ENCODE measurements at regions not wholly inside any gene's neighbourhood (a gene's known extent, or its start where the extent isn't known, plus 50 kb on each side); places are given as distances from the start of the nearest gene placed in this dataset.
"Not testable (repeated sequence)": the region's sequence is repeated elsewhere in the genome, so short reads cannot be mapped to it uniquely, and the experiment has no call there.

DNA sequence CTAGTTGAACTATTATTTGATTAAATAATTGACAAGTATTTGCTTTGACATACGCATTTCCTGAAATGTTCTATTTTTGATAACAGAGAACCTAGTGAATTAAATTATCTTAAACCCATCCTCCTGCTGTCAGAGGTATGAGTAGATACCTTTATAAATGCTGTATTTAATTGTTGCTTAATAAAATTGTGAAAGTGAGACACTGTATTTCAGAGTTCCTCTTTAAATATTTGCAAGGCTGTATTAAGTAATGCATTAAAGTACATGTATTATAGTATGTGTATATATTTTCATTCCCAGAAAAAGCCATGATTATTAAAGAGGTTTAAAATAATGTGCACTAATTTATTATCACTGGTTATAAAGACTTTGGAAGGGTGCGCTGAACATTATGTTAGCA is 483.8 kb downstream of the TFAP2B start:
- H3K9me3 ChIP-seq: no peaks in the 10 kb centered on the region
- TF ChIP-seq, protein P1, sequence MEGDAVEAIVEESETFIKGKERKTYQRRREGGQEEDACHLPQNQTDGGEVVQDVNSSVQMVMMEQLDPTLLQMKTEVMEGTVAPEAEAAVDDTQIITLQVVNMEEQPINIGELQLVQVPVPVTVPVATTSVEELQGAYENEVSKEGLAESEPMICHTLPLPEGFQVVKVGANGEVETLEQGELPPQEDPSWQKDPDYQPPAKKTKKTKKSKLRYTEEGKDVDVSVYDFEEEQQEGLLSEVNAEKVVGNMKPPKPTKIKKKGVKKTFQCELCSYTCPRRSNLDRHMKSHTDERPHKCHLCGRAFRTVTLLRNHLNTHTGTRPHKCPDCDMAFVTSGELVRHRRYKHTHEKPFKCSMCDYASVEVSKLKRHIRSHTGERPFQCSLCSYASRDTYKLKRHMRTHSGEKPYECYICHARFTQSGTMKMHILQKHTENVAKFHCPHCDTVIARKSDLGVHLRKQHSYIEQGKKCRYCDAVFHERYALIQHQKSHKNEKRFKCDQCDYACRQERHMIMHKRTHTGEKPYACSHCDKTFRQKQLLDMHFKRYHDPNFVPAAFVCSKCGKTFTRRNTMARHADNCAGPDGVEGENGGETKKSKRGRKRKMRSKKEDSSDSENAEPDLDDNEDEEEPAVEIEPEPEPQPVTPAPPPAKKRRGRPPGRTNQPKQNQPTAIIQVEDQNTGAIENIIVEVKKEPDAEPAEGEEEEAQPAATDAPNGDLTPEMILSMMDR (IDR thresholded peaks at IDR 0.05): no peak
- H3K4me3 ChIP-seq (ENCODE audit: low read depth in 1 of 2, low read length in 1 of 2): no peak overlapping the region
- H3K4me1 ChIP-seq (ENCODE audit: control insufficient read depth in 1 of 2, insufficient read depth in 1 of 2, low read depth in 1 of 2, low read length in 1 of 2): peaks cover 28 to 31% of the 10 kb centered on the region in 2 experiments
- H3K27ac ChIP-seq: peak overlapping the region; percentile 78
- H3K27me3 ChIP-seq: no peaks in the 10 kb centered on the region
- no peaks in the 10 kb centered on the region for H3K36me3 ChIP-seq

DNA sequence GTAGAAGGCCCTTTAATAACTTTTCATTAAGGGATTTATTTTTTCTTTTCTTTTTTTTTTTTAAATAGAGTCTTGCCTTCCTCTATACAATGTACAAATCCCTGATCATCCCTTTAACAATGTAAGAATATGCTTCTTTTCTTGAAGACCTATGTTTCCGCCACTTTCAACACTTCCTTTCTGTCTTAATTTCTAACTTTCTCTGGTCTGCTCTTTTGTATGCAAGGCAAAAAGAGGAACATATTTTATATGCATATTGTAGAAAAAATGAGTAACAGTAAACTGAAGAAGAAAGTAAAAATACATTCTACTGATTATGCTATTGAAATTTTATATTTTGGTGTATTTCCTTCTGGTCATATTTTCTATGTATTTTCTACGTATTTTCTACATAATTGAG is 484.7 kb downstream of the TFAP2B start:
- Histone ChIP-seq H3K27ac (peak overlapping the region; percentile 78), H3K4me1 (ENCODE audit: control insufficient read depth in 1 of 2, insufficient read depth in 1 of 2, low read depth in 1 of 2, low read length in 1 of 2) (peaks cover 28 to 31% of the 10 kb centered on the region in 2 experiments), H3K4me3 (ENCODE audit: low read depth in 1 of 2, low read length in 1 of 2) (peak overlapping the region; percentile 24 to 32), H3K27me3 (no peaks in the 10 kb centered on the region), H3K36me3 (no peaks in the 10 kb centered on the region), H3K9me3 (no peaks in the 10 kb centered on the region)
- TF ChIP-seq, protein P1 (IDR thresholded peaks at IDR 0.05): no peak

DNA sequence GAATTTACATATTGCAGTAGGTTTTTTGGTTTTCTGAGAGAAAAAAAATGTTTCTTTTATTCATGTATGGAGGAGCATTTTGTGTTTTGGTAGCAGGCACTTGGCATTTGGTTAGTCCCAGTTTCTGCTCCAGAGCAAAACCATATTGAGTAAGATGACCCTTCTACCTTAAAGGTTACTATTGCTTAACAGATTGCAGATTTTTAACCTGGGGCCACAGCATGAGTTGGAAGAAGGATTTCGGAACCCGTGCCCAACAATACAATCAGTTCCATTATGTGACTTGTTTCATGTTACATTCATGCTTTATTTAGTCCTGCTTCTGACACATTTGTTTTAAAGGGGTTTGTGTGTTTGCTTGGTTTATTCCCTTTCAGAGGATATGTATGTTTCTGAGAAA is 496.3 kb downstream of the TFAP2B start:
- no peaks in the 10 kb centered on the region for H3K27me3 ChIP-seq
- no peak overlapping the region for H3K27ac ChIP-seq
- no peaks in the 10 kb centered on the region for H3K4me1 ChIP-seq (ENCODE audit: control insufficient read depth in 1 of 2, insufficient read depth in 1 of 2, low read depth in 1 of 2, low read length in 1 of 2)
- TF ChIP-seq, protein P1 (IDR thresholded peaks at IDR 0.05): no peak
- H3K9me3 ChIP-seq: no peaks in the 10 kb centered on the region
- H3K36me3 ChIP-seq: no peaks in the 10 kb centered on the region
- H3K4me3 ChIP-seq (ENCODE audit: low read depth in 1 of 2, low read length in 1 of 2): no peak overlapping the region

DNA sequence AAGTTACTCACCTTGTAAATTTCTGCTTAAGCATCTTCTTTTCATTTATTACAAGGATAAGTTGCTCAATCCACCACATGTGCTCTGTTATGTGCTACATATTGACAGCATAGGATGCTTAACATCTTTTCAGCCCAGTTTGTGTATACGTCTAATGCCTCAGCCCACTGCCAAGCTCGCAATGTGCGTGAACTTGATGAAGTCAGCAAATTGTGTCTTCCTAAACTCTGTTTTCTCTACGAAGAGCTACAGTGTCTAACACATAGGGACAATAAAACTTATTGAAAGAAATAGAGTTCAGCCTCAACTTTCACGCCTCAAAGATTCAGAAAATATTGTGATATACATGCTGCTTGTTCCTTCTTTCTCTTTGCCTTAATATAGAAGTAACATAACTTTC is 500.0 kb downstream of the TFAP2B start:
- Histone ChIP-seq H3K4me3 (ENCODE audit: low read depth in 1 of 2, low read length in 1 of 2) (no peak overlapping the region), H3K27ac (no peak overlapping the region), H3K4me1 (ENCODE audit: control insufficient read depth in 1 of 2, insufficient read depth in 1 of 2, low read depth in 1 of 2, low read length in 1 of 2) (no peaks in the 10 kb centered on the region), H3K9me3 (no peaks in the 10 kb centered on the region), H3K27me3 (no peaks in the 10 kb centered on the region), H3K36me3 (no peaks in the 10 kb centered on the region)
- TF ChIP-seq, protein P1 (IDR thresholded peaks at IDR 0.05): no peak

DNA sequence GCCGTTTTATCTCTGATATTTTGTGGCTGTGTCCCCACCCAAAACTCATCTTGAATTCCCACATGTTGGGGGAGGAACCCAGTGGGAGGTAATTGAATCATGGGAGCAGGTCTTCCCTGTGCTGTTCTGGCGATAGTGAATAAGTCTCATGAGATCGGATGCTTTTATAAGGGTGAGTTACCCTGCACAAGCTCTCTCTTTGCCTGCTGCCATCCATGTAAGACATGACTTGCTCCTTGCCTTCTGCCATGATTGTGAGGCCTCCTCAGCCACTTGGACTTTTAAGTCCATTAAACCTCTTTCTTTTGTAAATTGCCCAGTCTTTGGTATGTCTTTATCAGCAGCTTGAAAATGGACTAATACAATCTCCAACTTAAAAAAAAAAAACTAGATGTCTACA is 502.8 kb downstream of the TFAP2B start:
- H3K36me3 ChIP-seq; H3K27me3 ChIP-seq; H3K4me1 ChIP-seq (ENCODE audit: control insufficient read depth in 1 of 2, insufficient read depth in 1 of 2, low read depth in 1 of 2, low read length in 1 of 2); H3K4me3 ChIP-seq (ENCODE audit: low read depth in 1 of 2, low read length in 1 of 2); H3K9me3 ChIP-seq; H3K27ac ChIP-seq: not testable (repeated sequence)

DNA sequence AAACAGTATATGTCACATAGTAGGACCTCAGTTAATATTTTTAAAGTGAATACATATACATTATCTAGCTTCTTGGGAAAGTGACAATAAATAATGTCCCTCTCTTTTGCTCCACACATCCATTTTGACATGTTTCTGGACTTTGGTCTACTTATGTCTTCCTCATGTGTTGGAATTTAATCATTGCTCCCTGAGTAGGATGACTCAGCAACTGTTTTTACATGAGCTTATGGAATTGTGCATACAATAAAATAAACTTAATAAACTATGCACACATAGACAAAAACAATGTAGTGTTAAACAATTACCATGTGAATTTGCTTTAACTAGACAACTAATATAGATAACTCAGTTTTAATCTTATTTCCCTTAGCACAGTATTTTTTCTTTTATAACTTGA is 503.8 kb downstream of the TFAP2B start:
- no peaks in the 10 kb centered on the region for H3K27me3 ChIP-seq
- no peak overlapping the region for H3K4me3 ChIP-seq (ENCODE audit: low read depth in 1 of 2, low read length in 1 of 2)
- no peaks in the 10 kb centered on the region for H3K36me3 ChIP-seq
- TF ChIP-seq, protein P1 (IDR thresholded peaks at IDR 0.05): no peak
- H3K4me1 ChIP-seq (ENCODE audit: control insufficient read depth in 1 of 2, insufficient read depth in 1 of 2, low read depth in 1 of 2, low read length in 1 of 2): no peaks in the 10 kb centered on the region
- H3K27ac ChIP-seq: no peak overlapping the region
- no peaks in the 10 kb centered on the region for H3K9me3 ChIP-seq

Data from neutrophil (primary cell).